ENCODE measurements at regions not wholly inside any gene's neighbourhood (a gene's known extent, or its start where the extent isn't known, plus 50 kb on each side); places are given as distances from the start of the nearest gene placed in this dataset.

DNA sequence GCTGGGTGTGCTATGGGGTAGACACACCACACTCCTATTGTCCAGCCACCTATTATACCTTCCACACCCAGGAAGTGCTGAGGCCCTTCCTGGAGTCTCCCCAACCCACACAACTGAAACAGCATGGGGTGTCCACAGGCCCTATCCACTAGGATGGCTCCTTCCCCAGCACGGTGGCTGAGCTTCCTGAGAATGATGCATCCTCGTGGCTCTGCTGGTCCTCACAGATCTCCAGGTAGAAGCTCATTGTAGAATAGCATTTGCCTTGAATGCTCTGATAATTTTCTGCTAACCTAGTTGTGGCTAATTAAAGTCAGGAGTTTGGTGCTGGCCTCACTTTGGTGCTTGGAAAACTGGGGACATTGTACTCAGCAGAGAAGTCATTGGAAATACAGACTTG is 182.6 kb downstream of the ANKRD30B start:
- Histone ChIP-seq H3K27ac (ENCODE audit: low read length) (no peak overlapping the region), H3K36me3 (ENCODE audit: control insufficient read depth, insufficient read depth, low read length) (no peaks in the 10 kb centered on the region), H3K4me1 (ENCODE audit: control insufficient read depth, insufficient read depth, low read length) (no peaks in the 10 kb centered on the region), H3K9me3 (ENCODE audit: control insufficient read depth, insufficient read depth, low read depth, low read length) (no peaks in the 10 kb centered on the region), H3K4me3 (ENCODE audit: low read depth in 2 of 2, low read length in 2 of 2) (no peak overlapping the region), H3K27me3 (ENCODE audit: control insufficient read depth, insufficient read depth, low read length) (no peaks in the 10 kb centered on the region)
- TF ChIP-seq SIN3A (IDR thresholded peaks at IDR 0.05; ENCODE audit: borderline replicate concordance, insufficient read depth, low read depth, low read length) = no peak
- TF ChIP-seq POLR2AphosphoS5 (IDR thresholded peaks at IDR 0.05; ENCODE audit: low read depth, low read length) = no peak
- no peak for TF ChIP-seq TCF7L2 (IDR thresholded peaks at IDR 0.05; ENCODE audit: low read depth, low read length)
- TF ChIP-seq, protein P1, sequence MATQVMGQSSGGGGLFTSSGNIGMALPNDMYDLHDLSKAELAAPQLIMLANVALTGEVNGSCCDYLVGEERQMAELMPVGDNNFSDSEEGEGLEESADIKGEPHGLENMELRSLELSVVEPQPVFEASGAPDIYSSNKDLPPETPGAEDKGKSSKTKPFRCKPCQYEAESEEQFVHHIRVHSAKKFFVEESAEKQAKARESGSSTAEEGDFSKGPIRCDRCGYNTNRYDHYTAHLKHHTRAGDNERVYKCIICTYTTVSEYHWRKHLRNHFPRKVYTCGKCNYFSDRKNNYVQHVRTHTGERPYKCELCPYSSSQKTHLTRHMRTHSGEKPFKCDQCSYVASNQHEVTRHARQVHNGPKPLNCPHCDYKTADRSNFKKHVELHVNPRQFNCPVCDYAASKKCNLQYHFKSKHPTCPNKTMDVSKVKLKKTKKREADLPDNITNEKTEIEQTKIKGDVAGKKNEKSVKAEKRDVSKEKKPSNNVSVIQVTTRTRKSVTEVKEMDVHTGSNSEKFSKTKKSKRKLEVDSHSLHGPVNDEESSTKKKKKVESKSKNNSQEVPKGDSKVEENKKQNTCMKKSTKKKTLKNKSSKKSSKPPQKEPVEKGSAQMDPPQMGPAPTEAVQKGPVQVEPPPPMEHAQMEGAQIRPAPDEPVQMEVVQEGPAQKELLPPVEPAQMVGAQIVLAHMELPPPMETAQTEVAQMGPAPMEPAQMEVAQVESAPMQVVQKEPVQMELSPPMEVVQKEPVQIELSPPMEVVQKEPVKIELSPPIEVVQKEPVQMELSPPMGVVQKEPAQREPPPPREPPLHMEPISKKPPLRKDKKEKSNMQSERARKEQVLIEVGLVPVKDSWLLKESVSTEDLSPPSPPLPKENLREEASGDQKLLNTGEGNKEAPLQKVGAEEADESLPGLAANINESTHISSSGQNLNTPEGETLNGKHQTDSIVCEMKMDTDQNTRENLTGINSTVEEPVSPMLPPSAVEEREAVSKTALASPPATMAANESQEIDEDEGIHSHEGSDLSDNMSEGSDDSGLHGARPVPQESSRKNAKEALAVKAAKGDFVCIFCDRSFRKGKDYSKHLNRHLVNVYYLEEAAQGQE (IDR thresholded peaks at IDR 0.05; ENCODE audit: insufficient read depth in 1 of 2, low read depth in 2 of 2, low read length in 1 of 2) = no peak
- TF ChIP-seq, protein P2, sequence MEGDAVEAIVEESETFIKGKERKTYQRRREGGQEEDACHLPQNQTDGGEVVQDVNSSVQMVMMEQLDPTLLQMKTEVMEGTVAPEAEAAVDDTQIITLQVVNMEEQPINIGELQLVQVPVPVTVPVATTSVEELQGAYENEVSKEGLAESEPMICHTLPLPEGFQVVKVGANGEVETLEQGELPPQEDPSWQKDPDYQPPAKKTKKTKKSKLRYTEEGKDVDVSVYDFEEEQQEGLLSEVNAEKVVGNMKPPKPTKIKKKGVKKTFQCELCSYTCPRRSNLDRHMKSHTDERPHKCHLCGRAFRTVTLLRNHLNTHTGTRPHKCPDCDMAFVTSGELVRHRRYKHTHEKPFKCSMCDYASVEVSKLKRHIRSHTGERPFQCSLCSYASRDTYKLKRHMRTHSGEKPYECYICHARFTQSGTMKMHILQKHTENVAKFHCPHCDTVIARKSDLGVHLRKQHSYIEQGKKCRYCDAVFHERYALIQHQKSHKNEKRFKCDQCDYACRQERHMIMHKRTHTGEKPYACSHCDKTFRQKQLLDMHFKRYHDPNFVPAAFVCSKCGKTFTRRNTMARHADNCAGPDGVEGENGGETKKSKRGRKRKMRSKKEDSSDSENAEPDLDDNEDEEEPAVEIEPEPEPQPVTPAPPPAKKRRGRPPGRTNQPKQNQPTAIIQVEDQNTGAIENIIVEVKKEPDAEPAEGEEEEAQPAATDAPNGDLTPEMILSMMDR (IDR thresholded peaks at IDR 0.05) = no peak
- intact Hi-C loops (cut with micrococcal nuclease; ENCODE audit: unreplicated experiment) = no loop called here
- in situ Hi-C loops (cut with HindIII; ENCODE audit: low pct_unique_long_range_greater_than_20kb, low sequenced_read_pairs) = no loop called here
- ChIA-PET CTCF (no interaction called here), POLR2A (no interaction called here)
- no peak for ATAC-seq
- no TSS peak for BruUV-seq (replicated peaks)
- DNase-seq (ENCODE audit: low read depth, low spot score) = no peak

DNA sequence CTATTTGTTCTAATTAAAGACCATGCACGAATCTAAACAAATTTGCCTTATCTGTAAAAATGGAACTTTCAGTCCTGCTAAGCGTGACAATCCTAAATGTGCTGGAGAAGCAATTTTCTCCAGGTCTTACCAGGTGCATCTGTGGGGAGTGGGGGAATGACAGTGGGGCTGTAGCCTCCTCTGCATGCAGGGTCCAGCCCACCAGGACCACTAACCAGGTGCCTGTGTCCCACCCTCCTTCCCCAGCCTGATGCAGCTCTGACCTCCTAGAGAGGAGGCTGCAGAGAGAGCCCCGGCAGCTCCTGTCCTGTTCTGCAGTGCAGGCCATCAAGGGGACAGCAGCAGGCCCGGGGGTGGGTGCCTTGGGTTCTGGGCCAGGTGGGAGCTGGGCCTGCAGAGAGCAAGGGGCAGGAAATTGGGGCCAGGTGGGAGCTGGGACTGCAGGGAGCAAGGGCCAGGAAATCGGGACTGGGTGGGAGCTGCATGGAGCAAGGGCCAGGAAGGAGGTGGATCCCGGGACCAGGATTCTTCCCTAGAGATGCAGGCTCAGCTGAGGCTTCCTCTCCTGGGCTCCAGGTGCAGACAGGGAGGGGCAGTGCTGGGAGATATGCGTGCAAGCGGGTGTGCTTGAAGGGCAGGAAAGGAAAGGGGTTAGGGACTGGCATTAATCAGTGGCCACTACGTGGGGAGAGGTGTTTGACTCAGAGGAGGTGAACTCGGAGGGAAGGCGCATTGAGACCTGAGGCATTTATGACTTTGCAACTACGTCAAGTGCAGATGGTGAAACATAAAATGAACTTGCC is 185.3 kb downstream of the ANKRD30B start:
- intact Hi-C loops (cut with micrococcal nuclease; ENCODE audit: unreplicated experiment) = no loop called here
- POLR2A ChIA-PET = no interaction called here
- TF ChIP-seq POLR2AphosphoS5 (IDR thresholded peaks at IDR 0.05; ENCODE audit: low read depth, low read length) = no peak
- TF ChIP-seq SIN3A (IDR thresholded peaks at IDR 0.05; ENCODE audit: borderline replicate concordance, insufficient read depth, low read depth, low read length) = no peak
- TF ChIP-seq, protein P2 (IDR thresholded peaks at IDR 0.05) = no peak
- TF ChIP-seq TCF7L2 (IDR thresholded peaks at IDR 0.05; ENCODE audit: low read depth, low read length) = no peak
- TF ChIP-seq, protein P1 (IDR thresholded peaks at IDR 0.05; ENCODE audit: insufficient read depth in 1 of 2, low read depth in 2 of 2, low read length in 1 of 2) = no peak

More for the DNA sequence above, 185.3 kb downstream of the ANKRD30B start:
- in situ Hi-C loops (cut with HindIII; ENCODE audit: low pct_unique_long_range_greater_than_20kb, low sequenced_read_pairs) = no loop called here
- DNase-seq (ENCODE audit: low read depth, low spot score) (no peak), ATAC-seq (no peak)
- Histone ChIP-seq H3K36me3 (ENCODE audit: control insufficient read depth, insufficient read depth, low read length) (no peaks in the 10 kb centered on the region), H3K4me3 (ENCODE audit: low read depth in 2 of 2, low read length in 2 of 2) (no peak overlapping the region), H3K9me3 (ENCODE audit: control insufficient read depth, insufficient read depth, low read depth, low read length) (no peaks in the 10 kb centered on the region), H3K27ac (ENCODE audit: low read length) (no peak overlapping the region), H3K4me1 (ENCODE audit: control insufficient read depth, insufficient read depth, low read length) (no peaks in the 10 kb centered on the region), H3K27me3 (ENCODE audit: control insufficient read depth, insufficient read depth, low read length) (no peaks in the 10 kb centered on the region)
- CTCF ChIA-PET = interaction anchor here (0.6 kb wide), 1 partner anchor 60 kb away, joined by 3 read pairs; no protein-coding TSS in a partner anchor
- BruUV-seq (replicated peaks) = no TSS peak

All from Panc1 (cell line).